NK-92 treated with Interleukin-12 subunit alpha and Interleukin-12 subunit beta, amount 100 ng/mL, for 24 hours (cell line): ENCODE measurements at regions not wholly inside any gene's neighbourhood (a gene's known extent, or its start where the extent isn't known, plus 50 kb on each side); places are given as distances from the start of the nearest gene placed in this dataset.

Experiments
- DNase-seq: peaks from one replicate; lab custom pipeline; 2025; lab: John Stamatoyannopoulos, UW

GRCh38 chrX:45868425-45868824, 667.7 kb upstream of the DIPK2B start:
- no peak for DNase-seq

- DNase-seq, result no peak
These were observed 662.1 kb upstream of the DIPK2B start for GRCh38 chrX:45862801-45863200.

GRCh38 chrX:45860450-45860849, 659.8 kb upstream of the DIPK2B start:
- DNase-seq, result no peak

GRCh38 chrX:45859407-45859806, 658.7 kb upstream of the DIPK2B start:
- DNase-seq, result no peak

- no peak for DNase-seq
These were observed 652.2 kb upstream of the DIPK2B start for GRCh38 chrX:45852884-45853283.

- DNase-seq, result peak; percentile 30
These were observed 650.8 kb upstream of the DIPK2B start for GRCh38 chrX:45851434-45851991.

- peak; percentile 22 for DNase-seq
These were observed 650.2 kb upstream of the DIPK2B start for GRCh38 chrX:45850775-45851433.

GRCh38 chrX:45850197-45850774, 649.6 kb upstream of the DIPK2B start:
- peak; percentile 7 for DNase-seq

- DNase-seq, result no peak
These were observed 648.7 kb upstream of the DIPK2B start for GRCh38 chrX:45849261-45849862.

- no peak for DNase-seq
These were observed 647.3 kb upstream of the DIPK2B start for GRCh38 chrX:45847961-45848360.

- DNase-seq, result no peak
These were observed 645.7 kb upstream of the DIPK2B start for GRCh38 chrX:45846328-45846727.

GRCh38 chrX:45845142-45845541, 644.5 kb upstream of the DIPK2B start:
- DNase-seq, result no peak

GRCh38 chrX:45843518-45843917, 642.8 kb upstream of the DIPK2B start:
- no peak for DNase-seq

GRCh38 chrX:45842926-45843315, 642.2 kb upstream of the DIPK2B start:
- no peak for DNase-seq

GRCh38 chrX:45842207-45842925, 641.7 kb upstream of the DIPK2B start:
- no peak for DNase-seq

GRCh38 chrX:45840411-45840950, 639.8 kb upstream of the DIPK2B start:
- no peak for DNase-seq

- DNase-seq, result no peak
These were observed 629.7 kb upstream of the DIPK2B start for GRCh38 chrX:45830343-45830742.

GRCh38 chrX:45824471-45824870, 623.8 kb upstream of the DIPK2B start:
- peak; percentile 27 for DNase-seq

- no peak for DNase-seq
These were observed 622.9 kb upstream of the DIPK2B start for GRCh38 chrX:45823536-45823935.

- no peak for DNase-seq
These were observed 621.4 kb upstream of the DIPK2B start for GRCh38 chrX:45822124-45822523.

- DNase-seq, result no peak
These were observed 618.2 kb upstream of the DIPK2B start for GRCh38 chrX:45818913-45819312.

- DNase-seq, result no peak
These were observed 614.8 kb upstream of the DIPK2B start for GRCh38 chrX:45815441-45815840.
